ENCODE measurements at regions not wholly inside any gene's neighbourhood (a gene's known extent, or its start where the extent isn't known, plus 50 kb on each side); places are given as distances from the start of the nearest gene placed in this dataset.

GRCh38 chr7:68050627-68051026, 1054.0 kb downstream of the TYW1 start:
- TF ChIP-seq CTCF (IDR thresholded peaks at IDR 0.05; ENCODE audit: insufficient read depth, low read depth, low read length) (no peak), EZH2 (IDR thresholded peaks at IDR 0.05; ENCODE audit: insufficient read depth, low read length) (no peak)

Data from astrocyte (in vitro differentiated cells and primary cell).